ENCODE measurements at regions not wholly inside any gene's neighbourhood (a gene's known extent, or its start where the extent isn't known, plus 50 kb on each side); places are given as distances from the start of the nearest gene placed in this dataset.

- ChIA-PET CTCF (no interaction called here), POLR2A (no interaction called here)
- H3K27me3 ChIP-seq (ENCODE audit: control insufficient read depth, insufficient read depth, low read length): no peaks in the 10 kb centered on the region
- DNase-seq (ENCODE audit: low read depth, low spot score): no peak
- H3K4me3 ChIP-seq (ENCODE audit: low read depth, low read length): no peak overlapping the region
- no peak overlapping the region for H3K27ac ChIP-seq (ENCODE audit: low read depth, low read length)
- peaks cover 5% of the 10 kb centered on the region; the same call in 1 of the 2 replicates for H3K9me3 ChIP-seq (ENCODE audit: control insufficient read depth, insufficient read depth, low read length)
- TF ChIP-seq CTCF (IDR thresholded peaks at IDR 0.05; ENCODE audit: low read depth, low read length): no peak
These were observed 312.4 kb upstream of the NEBL start for GRCh38 chr10:21209495-21209894.

- Histone ChIP-seq H3K4me3 (ENCODE audit: low read depth, low read length) (no peak overlapping the region), H3K27ac (ENCODE audit: low read depth, low read length) (no peak overlapping the region), H3K27me3 (ENCODE audit: control insufficient read depth, insufficient read depth, low read length) (no peaks in the 10 kb centered on the region), H3K9me3 (ENCODE audit: control insufficient read depth, insufficient read depth, low read length) (peaks cover 5% of the 10 kb centered on the region; the same call in 1 of the 2 replicates)
- CTCF ChIA-PET: no interaction called here
- DNase-seq (ENCODE audit: low read depth, low spot score): no peak
- POLR2A ChIA-PET: no interaction called here
- no peak for TF ChIP-seq CTCF (IDR thresholded peaks at IDR 0.05; ENCODE audit: low read depth, low read length)
These were observed 311.7 kb upstream of the NEBL start for GRCh38 chr10:21208666-21209316.

GRCh38 chr10:21207852-21208646 lies 310.9 kb upstream of the NEBL start:
- no peak overlapping the region for H3K4me3 ChIP-seq (ENCODE audit: low read depth, low read length)
- ChIA-PET POLR2A (no interaction called here), CTCF (no interaction called here)
- no peak for DNase-seq (ENCODE audit: low read depth, low spot score)
- H3K27me3 ChIP-seq (ENCODE audit: control insufficient read depth, insufficient read depth, low read length): no peaks in the 10 kb centered on the region
- TF ChIP-seq CTCF (IDR thresholded peaks at IDR 0.05; ENCODE audit: low read depth, low read length): no peak
- H3K27ac ChIP-seq (ENCODE audit: low read depth, low read length): no peak overlapping the region
- H3K9me3 ChIP-seq (ENCODE audit: control insufficient read depth, insufficient read depth, low read length): peaks cover 5% of the 10 kb centered on the region; the same call in 1 of the 2 replicates

GRCh38 chr10:21205328-21205727 lies 308.2 kb upstream of the NEBL start:
- Histone ChIP-seq H3K27ac (ENCODE audit: low read depth, low read length) (no peak overlapping the region), H3K4me3 (ENCODE audit: low read depth, low read length) (no peak overlapping the region), H3K9me3 (ENCODE audit: control insufficient read depth, insufficient read depth, low read length) (peaks cover 5% of the 10 kb centered on the region; the same call in 1 of the 2 replicates), H3K27me3 (ENCODE audit: control insufficient read depth, insufficient read depth, low read length) (no peaks in the 10 kb centered on the region)
- DNase-seq (ENCODE audit: low read depth, low spot score): no peak
- ChIA-PET POLR2A (no interaction called here), CTCF (no interaction called here)
- TF ChIP-seq CTCF (IDR thresholded peaks at IDR 0.05; ENCODE audit: low read depth, low read length): no peak

GRCh38 chr10:21203473-21204107 lies 306.5 kb upstream of the NEBL start:
- DNase-seq (ENCODE audit: low read depth, low spot score): no peak
- Histone ChIP-seq H3K4me3 (ENCODE audit: low read depth, low read length) (no peak overlapping the region), H3K9me3 (ENCODE audit: control insufficient read depth, insufficient read depth, low read length) (peaks cover 5% of the 10 kb centered on the region; the same call in 1 of the 2 replicates), H3K27ac (ENCODE audit: low read depth, low read length) (no peak overlapping the region), H3K27me3 (ENCODE audit: control insufficient read depth, insufficient read depth, low read length) (no peaks in the 10 kb centered on the region)
- TF ChIP-seq CTCF (IDR thresholded peaks at IDR 0.05; ENCODE audit: low read depth, low read length): no peak
- ChIA-PET CTCF (no interaction called here), POLR2A (no interaction called here)

Data from AG04450 (cell line).